ENCODE measurements at regions not wholly inside any gene's neighbourhood (a gene's known extent, or its start where the extent isn't known, plus 50 kb on each side); places are given as distances from the start of the nearest gene placed in this dataset.
"Not testable (repeated sequence)": the region's sequence is repeated elsewhere in the genome, so short reads cannot be mapped to it uniquely, and the experiment has no call there.

DNA sequence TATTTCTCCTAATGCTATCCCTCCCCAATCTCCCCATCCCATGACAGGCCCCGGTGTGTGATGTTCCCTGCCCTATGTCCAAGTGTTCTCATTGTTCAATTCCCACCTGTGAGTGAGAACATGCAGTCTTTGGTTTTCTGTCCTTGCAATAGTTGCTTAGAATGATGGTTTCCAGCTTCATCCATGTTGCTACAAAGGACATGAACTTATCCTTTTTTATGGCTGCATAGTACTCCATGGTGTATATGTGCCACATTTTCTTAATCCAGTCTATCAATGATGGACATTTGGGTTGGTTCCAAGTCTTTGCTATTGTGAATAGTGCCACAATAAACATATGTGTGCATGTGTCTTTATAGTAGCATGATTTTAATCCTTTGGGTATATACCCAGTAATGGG lies 51.3 kb upstream of the RIOK2 start:
- not testable (repeated sequence) for H3K4me1 ChIP-seq (ENCODE audit: low read depth, poor library complexity, severe bottlenecking); H3K4me3 ChIP-seq (IDR thresholded peaks at IDR 0.05; ENCODE audit: insufficient read depth, low read depth, low read length)

DNA sequence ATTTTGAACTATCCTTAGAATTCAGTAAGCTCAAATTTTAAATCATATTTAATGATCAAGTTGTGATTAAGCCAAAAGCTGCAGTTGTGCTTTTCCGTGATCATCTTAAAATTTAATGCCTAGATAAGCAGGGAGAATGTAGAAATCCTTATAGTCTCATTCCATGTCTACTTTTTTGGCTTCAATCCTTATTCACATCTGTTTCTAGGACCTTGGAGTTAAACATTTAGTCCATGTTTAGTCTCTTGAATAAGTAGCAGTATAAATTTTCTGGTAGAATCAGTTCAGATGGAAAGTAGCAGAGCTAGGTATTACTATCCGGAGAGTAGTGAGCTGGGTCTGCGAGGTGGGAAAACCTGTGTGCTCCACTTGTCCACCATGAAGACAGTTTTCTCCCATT lies 59.3 kb upstream of the RIOK2 start:
- no peaks in the 10 kb centered on the region for H3K79me2 ChIP-seq (ENCODE audit: insufficient read depth, low read depth)
- TF ChIP-seq, protein P1, sequence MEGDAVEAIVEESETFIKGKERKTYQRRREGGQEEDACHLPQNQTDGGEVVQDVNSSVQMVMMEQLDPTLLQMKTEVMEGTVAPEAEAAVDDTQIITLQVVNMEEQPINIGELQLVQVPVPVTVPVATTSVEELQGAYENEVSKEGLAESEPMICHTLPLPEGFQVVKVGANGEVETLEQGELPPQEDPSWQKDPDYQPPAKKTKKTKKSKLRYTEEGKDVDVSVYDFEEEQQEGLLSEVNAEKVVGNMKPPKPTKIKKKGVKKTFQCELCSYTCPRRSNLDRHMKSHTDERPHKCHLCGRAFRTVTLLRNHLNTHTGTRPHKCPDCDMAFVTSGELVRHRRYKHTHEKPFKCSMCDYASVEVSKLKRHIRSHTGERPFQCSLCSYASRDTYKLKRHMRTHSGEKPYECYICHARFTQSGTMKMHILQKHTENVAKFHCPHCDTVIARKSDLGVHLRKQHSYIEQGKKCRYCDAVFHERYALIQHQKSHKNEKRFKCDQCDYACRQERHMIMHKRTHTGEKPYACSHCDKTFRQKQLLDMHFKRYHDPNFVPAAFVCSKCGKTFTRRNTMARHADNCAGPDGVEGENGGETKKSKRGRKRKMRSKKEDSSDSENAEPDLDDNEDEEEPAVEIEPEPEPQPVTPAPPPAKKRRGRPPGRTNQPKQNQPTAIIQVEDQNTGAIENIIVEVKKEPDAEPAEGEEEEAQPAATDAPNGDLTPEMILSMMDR (conservative IDR thresholded peaks at IDR 0.05; ENCODE audit: low read depth, low read length) = no peak
- no peak overlapping the region for H3K27ac ChIP-seq
- H3K4me2 ChIP-seq = no peak overlapping the region
- no peak overlapping the region for H3K4me3 ChIP-seq (IDR thresholded peaks at IDR 0.05; ENCODE audit: insufficient read depth, low read depth, low read length)
- H3K9ac ChIP-seq = no peak overlapping the region
- no peaks in the 10 kb centered on the region for H3K4me1 ChIP-seq (ENCODE audit: low read depth, poor library complexity, severe bottlenecking)
- no peaks in the 10 kb centered on the region for H3K27me3 ChIP-seq (ENCODE audit: insufficient read depth, low read depth)
- H4K20me1 ChIP-seq (ENCODE audit: insufficient read depth) = no peaks in the 10 kb centered on the region
- H2AFZ ChIP-seq (ENCODE audit: low read depth) = no peak overlapping the region
- H3K36me3 ChIP-seq (ENCODE audit: insufficient read depth) = no peaks in the 10 kb centered on the region

More for the DNA sequence above, 51.3 kb upstream of the RIOK2 start:
- H3K9ac ChIP-seq; H3K36me3 ChIP-seq (ENCODE audit: insufficient read depth); H3K27ac ChIP-seq; H3K79me2 ChIP-seq (ENCODE audit: insufficient read depth, low read depth); H4K20me1 ChIP-seq (ENCODE audit: insufficient read depth); H3K4me2 ChIP-seq; H2AFZ ChIP-seq (ENCODE audit: low read depth); H3K27me3 ChIP-seq (ENCODE audit: insufficient read depth, low read depth): not testable (repeated sequence)

DNA sequence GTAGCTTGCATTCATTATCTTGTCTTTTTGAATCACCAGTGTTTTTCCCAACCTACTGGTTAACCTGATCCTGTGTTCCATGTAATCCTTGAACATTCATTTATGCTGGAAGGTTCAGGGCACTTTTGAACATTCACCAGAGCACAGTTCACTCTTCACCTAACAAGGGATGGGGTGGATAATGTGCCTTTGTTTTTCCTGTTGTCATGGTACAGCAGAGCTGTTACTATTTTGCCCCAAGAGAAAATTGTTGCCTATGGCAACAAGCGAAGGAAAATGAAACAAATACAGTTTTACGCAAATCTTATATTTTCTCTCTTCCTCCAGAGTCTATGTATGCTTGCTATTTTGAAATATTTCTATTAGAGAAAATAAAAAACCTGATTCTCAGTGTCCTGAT lies 60.3 kb upstream of the RIOK2 start:
- TF ChIP-seq, protein P1 (conservative IDR thresholded peaks at IDR 0.05; ENCODE audit: low read depth, low read length) = no peak
- H2AFZ ChIP-seq (ENCODE audit: low read depth) = no peak overlapping the region
- no peaks in the 10 kb centered on the region for H3K79me2 ChIP-seq (ENCODE audit: insufficient read depth, low read depth)
- no peak overlapping the region for H3K27ac ChIP-seq
- no peak overlapping the region for H3K4me2 ChIP-seq
- H3K27me3 ChIP-seq (ENCODE audit: insufficient read depth, low read depth) = no peaks in the 10 kb centered on the region
- H3K4me3 ChIP-seq (IDR thresholded peaks at IDR 0.05; ENCODE audit: insufficient read depth, low read depth, low read length) = no peak overlapping the region
- H4K20me1 ChIP-seq (ENCODE audit: insufficient read depth) = no peaks in the 10 kb centered on the region
- H3K4me1 ChIP-seq (ENCODE audit: low read depth, poor library complexity, severe bottlenecking) = no peaks in the 10 kb centered on the region
- no peak overlapping the region for H3K9ac ChIP-seq
- H3K36me3 ChIP-seq (ENCODE audit: insufficient read depth) = no peaks in the 10 kb centered on the region

DNA sequence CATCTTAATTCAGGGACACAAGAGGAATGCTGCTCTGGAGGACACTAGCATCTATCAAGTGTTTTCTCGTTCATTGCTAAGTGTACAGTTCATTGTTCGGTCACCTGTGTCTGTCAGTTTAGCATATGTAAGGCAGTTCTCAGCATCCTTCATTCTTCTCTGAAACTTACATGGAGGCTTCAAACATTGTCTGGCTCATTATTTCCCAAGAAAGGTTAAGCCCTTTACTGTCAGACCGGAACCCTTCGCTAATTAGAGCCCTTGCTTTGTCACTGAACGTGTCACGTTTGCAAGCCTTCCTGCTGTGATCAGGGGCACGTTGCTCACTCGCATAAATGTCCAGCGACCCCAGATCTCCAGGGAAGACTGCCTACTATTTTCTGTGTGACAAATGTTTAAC lies 62.3 kb upstream of the RIOK2 start:
- H3K4me1 ChIP-seq (ENCODE audit: low read depth, poor library complexity, severe bottlenecking) = no peaks in the 10 kb centered on the region
- no peak overlapping the region for H3K27ac ChIP-seq
- no peaks in the 10 kb centered on the region for H3K27me3 ChIP-seq (ENCODE audit: insufficient read depth, low read depth)
- H2AFZ ChIP-seq (ENCODE audit: low read depth) = no peak overlapping the region
- no peak overlapping the region for H3K4me3 ChIP-seq (IDR thresholded peaks at IDR 0.05; ENCODE audit: insufficient read depth, low read depth, low read length)
- H3K36me3 ChIP-seq (ENCODE audit: insufficient read depth) = no peaks in the 10 kb centered on the region
- no peak overlapping the region for H3K4me2 ChIP-seq
- H3K9ac ChIP-seq = no peak overlapping the region
- no peaks in the 10 kb centered on the region for H3K79me2 ChIP-seq (ENCODE audit: insufficient read depth, low read depth)
- no peaks in the 10 kb centered on the region for H4K20me1 ChIP-seq (ENCODE audit: insufficient read depth)
- TF ChIP-seq, protein P1 (conservative IDR thresholded peaks at IDR 0.05; ENCODE audit: low read depth, low read length) = no peak

DNA sequence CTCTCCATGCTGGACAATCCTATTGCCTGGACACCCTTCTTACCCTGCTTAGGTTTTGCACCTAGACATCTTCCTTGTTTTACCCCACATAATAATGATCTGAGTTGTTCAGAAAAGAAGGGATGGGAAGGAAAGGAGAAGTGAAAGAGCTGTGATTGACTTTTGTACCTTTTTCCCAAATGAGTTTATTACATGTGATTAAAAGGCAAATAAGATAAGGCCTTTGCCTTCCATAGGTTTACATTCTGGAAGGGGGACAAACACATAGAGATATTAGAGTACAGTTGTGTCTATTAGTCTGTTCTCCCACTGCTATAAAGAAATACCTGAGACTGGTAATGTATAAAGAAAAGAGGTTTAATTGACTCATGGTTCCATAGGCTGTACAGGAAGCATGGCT lies 67.1 kb upstream of the RIOK2 start:
- TF ChIP-seq, protein P1 (conservative IDR thresholded peaks at IDR 0.05; ENCODE audit: low read depth, low read length) = no peak
- H3K9ac ChIP-seq = no peak overlapping the region
- H3K4me3 ChIP-seq (IDR thresholded peaks at IDR 0.05; ENCODE audit: insufficient read depth, low read depth, low read length) = no peak overlapping the region
- H2AFZ ChIP-seq (ENCODE audit: low read depth) = no peak overlapping the region
- no peaks in the 10 kb centered on the region for H4K20me1 ChIP-seq (ENCODE audit: insufficient read depth)
- H3K79me2 ChIP-seq (ENCODE audit: insufficient read depth, low read depth) = no peaks in the 10 kb centered on the region
- no peak overlapping the region for H3K27ac ChIP-seq
- no peaks in the 10 kb centered on the region for H3K36me3 ChIP-seq (ENCODE audit: insufficient read depth)
- H3K4me1 ChIP-seq (ENCODE audit: low read depth, poor library complexity, severe bottlenecking) = no peaks in the 10 kb centered on the region
- no peaks in the 10 kb centered on the region for H3K27me3 ChIP-seq (ENCODE audit: insufficient read depth, low read depth)
- H3K4me2 ChIP-seq = no peak overlapping the region

Data from KMS-11 (cell line).